T47D (cell line): ENCODE measurements at regions not wholly inside any gene's neighbourhood (a gene's known extent, or its start where the extent isn't known, plus 50 kb on each side); places are given as distances from the start of the nearest gene placed in this dataset.
"Not testable (repeated sequence)": the region's sequence is repeated elsewhere in the genome, so short reads cannot be mapped to it uniquely, and the experiment has no call there.

ENCODE experiments used
- DNase-seq, 2 experiments: peaks; one replicate each; pipeline versions ENCODE4 v3.0.0 to v3.0.0-alpha.2; 2011 to 2012; ENCODE audit warnings: low read depth in 1 of 2, low spot score in 1 of 2
- JUND ChIP-seq: IDR thresholded peaks from 2 replicates; pipeline ENCODE4 v1.6.1; 2012; ENCODE audit warnings: low read depth
- in situ Hi-C: cut with HindIII; loops from 2 replicates; pipeline ENCODE4 v1.10.0; 2016; ENCODE audit warnings: low sequenced_read_pairs, low pct_unique_long_range_greater_than_20kb

GRCh38 chr2:147294825-147295392 is 549.9 kb upstream of the ACVR2A start:
- in situ Hi-C loops, result no loop called here
- DNase-seq, result no peak

GRCh38 chr2:147293991-147294824 is 550.6 kb upstream of the ACVR2A start:
- no peak for TF ChIP-seq JUND
- in situ Hi-C loops, result no loop called here

More at GRCh38 chr2:147294825-147295392, 549.9 kb upstream of the ACVR2A start:
- no peak for TF ChIP-seq JUND

GRCh38 chr2:147288131-147288530 is 556.7 kb upstream of the ACVR2A start:
- TF ChIP-seq JUND, result no peak
- in situ Hi-C loops, result no loop called here
- no peak for DNase-seq

More at GRCh38 chr2:147293991-147294824, 550.6 kb upstream of the ACVR2A start:
- no peak for DNase-seq

GRCh38 chr2:147275943-147276342 is 568.9 kb upstream of the ACVR2A start:
- in situ Hi-C loops, result no loop called here
- no peak for DNase-seq
- TF ChIP-seq JUND, result no peak

- no peak for TF ChIP-seq JUND
- no peak for DNase-seq
- in situ Hi-C loops, result no loop called here
Measured at GRCh38 chr2:147273628-147274027, 571.2 kb upstream of the ACVR2A start.

- no peak for DNase-seq
- in situ Hi-C loops, result no loop called here
- no peak for TF ChIP-seq JUND
Measured at GRCh38 chr2:147273106-147273505, 571.7 kb upstream of the ACVR2A start.

GRCh38 chr2:147269581-147269980 is 575.2 kb upstream of the ACVR2A start:
- in situ Hi-C loops, DNase-seq: not testable (repeated sequence)

GRCh38 chr2:147260241-147260640 is 584.6 kb upstream of the ACVR2A start:
- no peak for TF ChIP-seq JUND
- in situ Hi-C loops, result no loop called here
- DNase-seq, result no peak

GRCh38 chr2:147255812-147256211 is 589.0 kb upstream of the ACVR2A start:
- in situ Hi-C loops, result no loop called here
- no peak for TF ChIP-seq JUND
- no peak for DNase-seq

- no peak for TF ChIP-seq JUND
- in situ Hi-C loops, result no loop called here
- DNase-seq, result no peak
Measured at GRCh38 chr2:147250652-147251356, 594.0 kb upstream of the ACVR2A start.

- no peak for TF ChIP-seq JUND
- no peak for DNase-seq
- in situ Hi-C loops, result no loop called here
Measured at GRCh38 chr2:147247749-147248148, 597.1 kb upstream of the ACVR2A start.

GRCh38 chr2:147242445-147242844 is 602.4 kb upstream of the ACVR2A start:
- no peak for TF ChIP-seq JUND
- in situ Hi-C loops, result no loop called here
- DNase-seq, result no peak

- TF ChIP-seq JUND, result no peak
- in situ Hi-C loops, result no loop called here
- DNase-seq, result no peak
Measured at GRCh38 chr2:147236601-147237000, 608.2 kb upstream of the ACVR2A start.
